ENCODE measurements at regions not wholly inside any gene's neighbourhood (a gene's known extent, or its start where the extent isn't known, plus 50 kb on each side); places are given as distances from the start of the nearest gene placed in this dataset.

GRCh38 chr7:46774515-46774914 lies 807.4 kb downstream of the TNS3 start:
- Histone ChIP-seq H3K36me3 (no peaks in the 10 kb centered on the region), H3K9me3 (no peaks in the 10 kb centered on the region), H3K27ac (no peak overlapping the region), H3K27me3 (no peaks in the 10 kb centered on the region), H3K4me3 (replicated peaks in 1 of 3) (no peak overlapping the region), H3K4me1 (peaks cover 0 to 4% of the 10 kb centered on the region in 2 donors)
- no peak for TF ChIP-seq CTCF (IDR thresholded peaks at IDR 0.05)
- no peak for TF ChIP-seq POLR2A (IDR thresholded peaks at IDR 0.05)
- 93 to 100% methylated on average over 1 of the region's 1 CpG for WGBS, 2 donors
- intact Hi-C loops (cut with DNase I) = no loop called here
- no peak for DNase-seq

GRCh38 chr7:46772776-46773175 lies 809.1 kb downstream of the TNS3 start:
- H3K9me3 ChIP-seq = no peaks in the 10 kb centered on the region
- H3K27ac ChIP-seq = no peak overlapping the region
- H3K27me3 ChIP-seq = no peaks in the 10 kb centered on the region
- no peak for TF ChIP-seq POLR2A (IDR thresholded peaks at IDR 0.05)
- TF ChIP-seq CTCF (IDR thresholded peaks at IDR 0.05) = no peak
- no peak overlapping the region for H3K4me3 ChIP-seq (replicated peaks in 1 of 3)
- peaks cover 0 to 4% of the 10 kb centered on the region in 2 donors for H3K4me1 ChIP-seq
- DNase-seq = no peak
- intact Hi-C loops (cut with DNase I) = no loop called here
- WGBS, 2 donors = 82 to 83% methylated on average over 1 of the region's 1 CpG
- H3K36me3 ChIP-seq = no peaks in the 10 kb centered on the region

GRCh38 chr7:46767071-46767470 lies 814.8 kb downstream of the TNS3 start:
- H3K36me3 ChIP-seq = no peaks in the 10 kb centered on the region
- DNase-seq = no peak
- TF ChIP-seq CTCF (IDR thresholded peaks at IDR 0.05) (no peak), POLR2A (IDR thresholded peaks at IDR 0.05) (no peak)
- H3K27me3 ChIP-seq = no peaks in the 10 kb centered on the region
- H3K9me3 ChIP-seq = no peaks in the 10 kb centered on the region
- 85 to 90% methylated on average over 1 of the region's 1 CpG for WGBS, 2 donors
- no peak overlapping the region for H3K4me3 ChIP-seq (replicated peaks in 1 of 3)
- no peak overlapping the region for H3K27ac ChIP-seq
- intact Hi-C loops (cut with DNase I) = no loop called here
- no peaks in the 10 kb centered on the region for H3K4me1 ChIP-seq

- no peak overlapping the region for H3K27ac ChIP-seq
These were observed 817.6 kb downstream of the TNS3 start for GRCh38 chr7:46764100-46764936.

More at GRCh38 chr7:46764100-46764936, 817.6 kb downstream of the TNS3 start:
- WGBS, 2 donors = 97 to 100% methylated on average over 3 of the region's 3 CpGs
- no peaks in the 10 kb centered on the region for H3K4me1 ChIP-seq
- H3K4me3 ChIP-seq (replicated peaks in 1 of 3) = no peak overlapping the region
- no peak for TF ChIP-seq CTCF (IDR thresholded peaks at IDR 0.05)
- TF ChIP-seq POLR2A (IDR thresholded peaks at IDR 0.05) = no peak
- intact Hi-C loops (cut with DNase I) = no loop called here
- H3K9me3 ChIP-seq = no peaks in the 10 kb centered on the region
- peak in 1 of 2 donors; percentile 5 for DNase-seq
- no peaks in the 10 kb centered on the region for H3K36me3 ChIP-seq
- no peaks in the 10 kb centered on the region for H3K27me3 ChIP-seq

Data from thyroid gland (tissue), 4 donors.